Thyroid gland (tissue), 4 donors: ENCODE measurements at regions not wholly inside any gene's neighbourhood (a gene's known extent, or its start where the extent isn't known, plus 50 kb on each side); places are given as distances from the start of the nearest gene placed in this dataset.

Source experiments
- CTCF ChIP-seq, 6 experiments: fragments of 200-600 bp in 3 of 6; fragments of 450-650 bp in 3 of 6; sonication (generic) in 3 of 6; IDR thresholded peaks; one replicate each; pipeline ENCODE4 v1.5.1; 2016 to 2019; ENCODE audit warnings: antibody characterized with exemption in 6 of 6, mild to moderate bottlenecking in 2 of 6, inconsistent platforms in 1 of 6, moderate library complexity in 1 of 6
- POLR2A ChIP-seq, 2 donors: fragments of 450-650 bp; IDR thresholded peaks; one replicate each; pipeline ENCODE4 v1.6.1; 2017; ENCODE audit warnings: antibody characterized with exemption in 2 of 2, mild to moderate bottlenecking in 2 of 2, moderate library complexity in 1 of 2

- no peak for TF ChIP-seq CTCF (IDR thresholded peaks at IDR 0.05)
- no peak for TF ChIP-seq POLR2A (IDR thresholded peaks at IDR 0.05)
These were observed 331.6 kb downstream of the DUSP6 start for GRCh38 chr12:89020689-89021088.
